CD4-positive, alpha-beta T cell (primary cell): ENCODE measurements at regions not wholly inside any gene's neighbourhood (a gene's known extent, or its start where the extent isn't known, plus 50 kb on each side); places are given as distances from the start of the nearest gene placed in this dataset.
"Not testable (repeated sequence)": the region's sequence is repeated elsewhere in the genome, so short reads cannot be mapped to it uniquely, and the experiment has no call there.

ENCODE experiments used
- ATAC-seq: fragments of 200-7000 bp; cut with Tn5 transposase; one replicate; pipeline ENCODE4 v1.10.0; 2022; ENCODE audit warnings: mild to moderate bottlenecking; ENCODE audit not compliant: poor library complexity
- CTCF ChIA-PET: fragments of 350-600 bp; sonication (Branson Sonifier 250); formaldehyde crosslinking; loops from one replicate; lab custom pipeline; 2021; ENCODE audit warnings: antibody characterized with exemption, inconsistent platforms; lab: Charles Lee
- POLR2A ChIA-PET: fragments of 350-600 bp; sonication (Branson Sonifier 250); formaldehyde crosslinking; loops from one replicate; lab custom pipeline; 2021; ENCODE audit warnings: antibody characterized with exemption, inconsistent platforms; lab: Charles Lee
- DNase-seq, 14 experiments: peaks; one replicate each; pipeline ENCODE4 v3.0.0-alpha.2; 2013 to 2020; ENCODE audit warnings: mixed read lengths in 2 of 14
- H3K27ac ChIP-seq, 2 donors: one replicate each; pipeline versions ENCODE4 v1.5.1 to v1.7.0; 2013; ENCODE audit warnings: low read length in 2 of 2, low read depth in 1 of 2, mild to moderate bottlenecking in 1 of 2
- H3K27me3 ChIP-seq, 2 experiments: 1 replicate in 1 of 2; 2 replicates in 1 of 2; pipeline versions ENCODE4 v1.6.1 to v1.7.0; 2013; ENCODE audit warnings: low read length in 2 of 2, control low read depth in 1 of 2, mild to moderate bottlenecking in 1 of 2, moderate library complexity in 1 of 2; ENCODE audit not compliant: insufficient read depth in 2 of 2, control insufficient read depth in 1 of 2
- H3K36me3 ChIP-seq: one replicate; pipeline ENCODE4 v1.6.1; 2013; ENCODE audit warnings: low read length, control low read depth; ENCODE audit not compliant: insufficient read depth
- H3K4me1 ChIP-seq: one replicate; pipeline ENCODE4 v1.6.1; 2013; ENCODE audit warnings: low read length, control low read depth; ENCODE audit not compliant: insufficient read depth
- H3K4me3 ChIP-seq: one replicate; pipeline ENCODE4 v1.5.1; 2013; ENCODE audit warnings: mild to moderate bottlenecking, low read length, moderate library complexity
- H3K9me3 ChIP-seq, 2 experiments: 1 replicate in 1 of 2; 2 replicates in 1 of 2; pipeline versions ENCODE4 v1.6.1 to v1.7.0; 2013; ENCODE audit warnings: low read length in 2 of 2, mild to moderate bottlenecking in 2 of 2, control low read depth in 1 of 2, moderate library complexity in 1 of 2; ENCODE audit not compliant: control insufficient read depth in 1 of 2, insufficient read depth in 1 of 2
- H3K27ac Mint-ChIP-seq: one replicate; pipeline ENCODE4 v1.8.0; 2020; ENCODE audit warnings: mixed read lengths
- H3K27me3 Mint-ChIP-seq: one replicate; pipeline ENCODE4 v1.8.0; 2021; ENCODE audit warnings: mixed read lengths
- H3K36me3 Mint-ChIP-seq: one replicate; pipeline ENCODE4 v1.8.0; 2021; ENCODE audit warnings: low read depth, mixed read lengths
- H3K4me1 Mint-ChIP-seq: one replicate; pipeline ENCODE4 v1.8.0; 2021; ENCODE audit warnings: low read depth, mixed read lengths
- H3K4me3 Mint-ChIP-seq: one replicate; pipeline ENCODE4 v1.8.0; 2020; ENCODE audit warnings: mild to moderate bottlenecking, mixed read lengths
- H3K9me3 Mint-ChIP-seq: one replicate; pipeline ENCODE4 v1.8.0; 2020; ENCODE audit warnings: mixed read lengths
- intact Hi-C, 2 experiments: fragments of 100-400 bp; cut with DNase I in 1 of 2; cut with micrococcal nuclease in 1 of 2; formaldehyde crosslinking; loops; one replicate each; pipeline versions ENCODE4 v1.15.1 to v1.9.0; 2023 to 2025; cut with DNase I, micrococcal nuclease
- TF ChIP-seq, protein P1 (sequence below): fragments of 200-600 bp; IDR thresholded peaks from one replicate; pipeline ENCODE4 v1.8.0; 2022; ENCODE audit warnings: antibody characterized with exemption, mild to moderate bottlenecking

- no peak overlapping the region for H3K4me3 ChIP-seq
- TF ChIP-seq, protein P1, sequence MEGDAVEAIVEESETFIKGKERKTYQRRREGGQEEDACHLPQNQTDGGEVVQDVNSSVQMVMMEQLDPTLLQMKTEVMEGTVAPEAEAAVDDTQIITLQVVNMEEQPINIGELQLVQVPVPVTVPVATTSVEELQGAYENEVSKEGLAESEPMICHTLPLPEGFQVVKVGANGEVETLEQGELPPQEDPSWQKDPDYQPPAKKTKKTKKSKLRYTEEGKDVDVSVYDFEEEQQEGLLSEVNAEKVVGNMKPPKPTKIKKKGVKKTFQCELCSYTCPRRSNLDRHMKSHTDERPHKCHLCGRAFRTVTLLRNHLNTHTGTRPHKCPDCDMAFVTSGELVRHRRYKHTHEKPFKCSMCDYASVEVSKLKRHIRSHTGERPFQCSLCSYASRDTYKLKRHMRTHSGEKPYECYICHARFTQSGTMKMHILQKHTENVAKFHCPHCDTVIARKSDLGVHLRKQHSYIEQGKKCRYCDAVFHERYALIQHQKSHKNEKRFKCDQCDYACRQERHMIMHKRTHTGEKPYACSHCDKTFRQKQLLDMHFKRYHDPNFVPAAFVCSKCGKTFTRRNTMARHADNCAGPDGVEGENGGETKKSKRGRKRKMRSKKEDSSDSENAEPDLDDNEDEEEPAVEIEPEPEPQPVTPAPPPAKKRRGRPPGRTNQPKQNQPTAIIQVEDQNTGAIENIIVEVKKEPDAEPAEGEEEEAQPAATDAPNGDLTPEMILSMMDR, result no peak
- peaks cover 0 to 15% of the 10 kb centered on the region in 2 experiments for H3K9me3 ChIP-seq
- Mint-ChIP-seq H3K27ac (no peak overlapping the region), H3K4me1 (no peaks in the 10 kb centered on the region), H3K27me3 (no peaks in the 10 kb centered on the region), H3K36me3 (no peaks in the 10 kb centered on the region), H3K4me3 (no peak overlapping the region), H3K9me3 (peaks cover 9% of the 10 kb centered on the region)
- H3K27me3 ChIP-seq, result no peaks in the 10 kb centered on the region
- no peaks in the 10 kb centered on the region for H3K4me1 ChIP-seq
- ATAC-seq, result no peak
- DNase-seq, result no peak
- intact Hi-C loops, result no loop called here
- no peaks in the 10 kb centered on the region for H3K36me3 ChIP-seq
- CTCF ChIA-PET, result no interaction called here
- no peak overlapping the region for H3K27ac ChIP-seq
- POLR2A ChIA-PET, result no interaction called here
Measured at GRCh38 chr18:53838746-53839145, 385.7 kb downstream of the MBD2 start.

- H3K27me3 Mint-ChIP-seq, ATAC-seq, CTCF ChIA-PET, H3K36me3 Mint-ChIP-seq, intact Hi-C loops, POLR2A ChIA-PET, H3K4me1 ChIP-seq, H3K27ac ChIP-seq, H3K4me3 ChIP-seq, H3K4me3 Mint-ChIP-seq, DNase-seq, H3K36me3 ChIP-seq, H3K27ac Mint-ChIP-seq, H3K27me3 ChIP-seq, H3K4me1 Mint-ChIP-seq: not testable (repeated sequence)
- H3K9me3 ChIP-seq, result peaks cover 0 to 16% of the 10 kb centered on the region in 2 experiments
- H3K9me3 Mint-ChIP-seq, result peaks cover 14% of the 10 kb centered on the region
Measured at GRCh38 chr18:53821141-53821540, 403.3 kb downstream of the MBD2 start.

- no peaks in the 10 kb centered on the region for H3K27me3 Mint-ChIP-seq
- intact Hi-C loops, result no loop called here
- Histone ChIP-seq H3K36me3 (no peaks in the 10 kb centered on the region), H3K4me1 (no peaks in the 10 kb centered on the region), H3K9me3 (peaks cover 0 to 16% of the 10 kb centered on the region in 2 experiments), H3K27me3 (no peaks in the 10 kb centered on the region), H3K4me3 (no peak overlapping the region), H3K27ac (no peak overlapping the region)
- no peaks in the 10 kb centered on the region for H3K36me3 Mint-ChIP-seq
- TF ChIP-seq, protein P1, result no peak
- H3K9me3 Mint-ChIP-seq, result peaks cover 14% of the 10 kb centered on the region
- ChIA-PET CTCF (no interaction called here), POLR2A (no interaction called here)
- H3K4me3 Mint-ChIP-seq, result no peak overlapping the region
- ATAC-seq, result no peak
- no peak for DNase-seq
- H3K27ac Mint-ChIP-seq, result no peak overlapping the region
- no peaks in the 10 kb centered on the region for H3K4me1 Mint-ChIP-seq
Measured at GRCh38 chr18:53819671-53820070, 404.8 kb downstream of the MBD2 start.

DNA sequence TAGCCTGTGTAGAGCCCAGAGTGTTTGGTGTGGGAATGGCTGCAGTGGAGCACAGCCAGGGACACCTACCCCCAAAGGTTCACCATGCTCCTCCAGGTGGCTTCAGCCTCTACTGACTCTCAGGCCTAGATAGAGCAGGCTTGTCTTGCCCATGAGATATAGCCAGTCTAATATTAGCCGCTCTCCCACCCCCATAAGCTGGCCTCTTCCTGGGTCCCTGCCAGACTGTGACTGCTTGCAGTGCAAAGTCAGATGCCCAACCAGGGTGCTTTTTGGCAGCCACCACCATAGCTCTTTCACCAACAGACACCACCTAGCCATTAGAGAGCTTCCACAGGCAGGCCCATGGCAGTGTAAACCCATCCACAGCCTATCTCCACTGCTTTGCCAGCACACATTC, 405.3 kb downstream of the MBD2 start:
- CTCF ChIA-PET, result no interaction called here
- H3K9me3 ChIP-seq, result peaks cover 0 to 16% of the 10 kb centered on the region in 2 experiments
- no peaks in the 10 kb centered on the region for H3K36me3 ChIP-seq
- ATAC-seq, result no peak
- TF ChIP-seq, protein P1, result no peak
- Mint-ChIP-seq H3K36me3 (no peaks in the 10 kb centered on the region), H3K27ac (no peak overlapping the region), H3K27me3 (no peaks in the 10 kb centered on the region), H3K4me1 (no peaks in the 10 kb centered on the region), H3K4me3 (no peak overlapping the region), H3K9me3 (peaks cover 14% of the 10 kb centered on the region)
- no peaks in the 10 kb centered on the region for H3K27me3 ChIP-seq
- POLR2A ChIA-PET, result no interaction called here
- H3K27ac ChIP-seq, result no peak overlapping the region
- no peaks in the 10 kb centered on the region for H3K4me1 ChIP-seq
- DNase-seq, result no peak
- intact Hi-C loops, result no loop called here
- H3K4me3 ChIP-seq, result no peak overlapping the region
